Right atrium auricular region (tissue), 2 donors: ENCODE measurements at regions not wholly inside any gene's neighbourhood (a gene's known extent, or its start where the extent isn't known, plus 50 kb on each side); places are given as distances from the start of the nearest gene placed in this dataset.

Experiments used
- DNase-seq: peaks from one replicate; pipeline ENCODE4 v3.0.0-alpha.2; 2019; ENCODE audit warnings: low spot score
- H3K27ac ChIP-seq, 2 donors: fragments of 200-600 bp; sonication (generic); 1 replicate in 1 of 2; 2 replicates in 1 of 2; pipeline ENCODE4 v1.5.1; 2016 to 2019
- H3K27me3 ChIP-seq, 2 donors: fragments of 200-600 bp; sonication (generic); one replicate each; pipeline versions ENCODE4 v1.5.1 to v1.6.0; 2017 to 2019
- H3K36me3 ChIP-seq: fragments of 200-600 bp; sonication (generic); one replicate; pipeline ENCODE4 v1.5.1; 2016
- H3K4me1 ChIP-seq, 2 donors: fragments of 200-600 bp; sonication (generic); one replicate each; pipeline versions ENCODE4 v1.5.1 to v1.6.0; 2017 to 2019
- H3K4me3 ChIP-seq, 2 donors: fragments of 200-600 bp; sonication (generic); 1 replicate in 1 of 2; 2 replicates in 1 of 2; pipeline ENCODE4 v1.5.1; 2017 to 2019; ENCODE audit warnings: mild to moderate bottlenecking in 1 of 2, moderate library complexity in 1 of 2
- H3K9me3 ChIP-seq, 2 donors: fragments of 200-600 bp; sonication (generic); one replicate each; pipeline ENCODE4 v1.5.1; 2019
- CTCF ChIP-seq, 2 donors: fragments of 200-600 bp; sonication (generic); IDR thresholded peaks; one replicate each; pipeline ENCODE4 v1.5.1; 2019; ENCODE audit warnings: antibody characterized with exemption in 2 of 2

GRCh38 chr3:170768334-170768801 lies 101.6 kb downstream of the RPL22L1 start:
- peaks cover 0 to 6% of the 10 kb centered on the region in 2 donors for H3K4me1 ChIP-seq
- no peak overlapping the region for H3K27ac ChIP-seq
- no peaks in the 10 kb centered on the region for H3K36me3 ChIP-seq
- no peak for TF ChIP-seq CTCF (IDR thresholded peaks at IDR 0.05)
- DNase-seq = no peak
- H3K9me3 ChIP-seq = no peaks in the 10 kb centered on the region
- H3K27me3 ChIP-seq = no peaks in the 10 kb centered on the region
- no peak overlapping the region for H3K4me3 ChIP-seq

GRCh38 chr3:170767576-170767941 lies 102.4 kb downstream of the RPL22L1 start:
- no peak overlapping the region for H3K27ac ChIP-seq
- no peak overlapping the region for H3K4me3 ChIP-seq
- no peaks in the 10 kb centered on the region for H3K9me3 ChIP-seq
- no peaks in the 10 kb centered on the region for H3K36me3 ChIP-seq
- no peak for DNase-seq
- H3K27me3 ChIP-seq = no peaks in the 10 kb centered on the region
- TF ChIP-seq CTCF (IDR thresholded peaks at IDR 0.05) = no peak
- peaks cover 0 to 6% of the 10 kb centered on the region in 2 donors for H3K4me1 ChIP-seq

- Histone ChIP-seq H3K4me1 (peaks cover 0 to 6% of the 10 kb centered on the region in 2 donors), H3K27me3 (no peaks in the 10 kb centered on the region), H3K27ac (no peak overlapping the region), H3K4me3 (no peak overlapping the region), H3K36me3 (no peaks in the 10 kb centered on the region), H3K9me3 (no peaks in the 10 kb centered on the region)
- TF ChIP-seq CTCF (IDR thresholded peaks at IDR 0.05) = no peak
- DNase-seq = no peak
Observed at GRCh38 chr3:170766823-170767575, 103.0 kb downstream of the RPL22L1 start.

- Histone ChIP-seq H3K36me3 (no peaks in the 10 kb centered on the region), H3K4me1 (peaks cover 0 to 6% of the 10 kb centered on the region in 2 donors), H3K27ac (no peak overlapping the region), H3K9me3 (no peaks in the 10 kb centered on the region), H3K27me3 (no peaks in the 10 kb centered on the region), H3K4me3 (no peak overlapping the region)
- no peak for TF ChIP-seq CTCF (IDR thresholded peaks at IDR 0.05)
- DNase-seq = no peak
Observed at GRCh38 chr3:170766253-170766652, 103.7 kb downstream of the RPL22L1 start.

GRCh38 chr3:170765419-170766078 lies 104.4 kb downstream of the RPL22L1 start:
- H3K27ac ChIP-seq = no peak overlapping the region
- no peaks in the 10 kb centered on the region for H3K36me3 ChIP-seq
- H3K4me1 ChIP-seq = peaks cover 0 to 6% of the 10 kb centered on the region in 2 donors
- DNase-seq = no peak
- H3K4me3 ChIP-seq = no peak overlapping the region
- no peak for TF ChIP-seq CTCF (IDR thresholded peaks at IDR 0.05)
- H3K27me3 ChIP-seq = no peaks in the 10 kb centered on the region
- no peaks in the 10 kb centered on the region for H3K9me3 ChIP-seq
